T-helper 9 cell (primary cell): ENCODE measurements at regions not wholly inside any gene's neighbourhood (a gene's known extent, or its start where the extent isn't known, plus 50 kb on each side); places are given as distances from the start of the nearest gene placed in this dataset.
"Not testable (repeated sequence)": the region's sequence is repeated elsewhere in the genome, so short reads cannot be mapped to it uniquely, and the experiment has no call there.

ENCODE experiments used
- DNase-seq: peaks from one replicate; pipeline ENCODE4 v3.0.0-alpha.2; 2020

DNA sequence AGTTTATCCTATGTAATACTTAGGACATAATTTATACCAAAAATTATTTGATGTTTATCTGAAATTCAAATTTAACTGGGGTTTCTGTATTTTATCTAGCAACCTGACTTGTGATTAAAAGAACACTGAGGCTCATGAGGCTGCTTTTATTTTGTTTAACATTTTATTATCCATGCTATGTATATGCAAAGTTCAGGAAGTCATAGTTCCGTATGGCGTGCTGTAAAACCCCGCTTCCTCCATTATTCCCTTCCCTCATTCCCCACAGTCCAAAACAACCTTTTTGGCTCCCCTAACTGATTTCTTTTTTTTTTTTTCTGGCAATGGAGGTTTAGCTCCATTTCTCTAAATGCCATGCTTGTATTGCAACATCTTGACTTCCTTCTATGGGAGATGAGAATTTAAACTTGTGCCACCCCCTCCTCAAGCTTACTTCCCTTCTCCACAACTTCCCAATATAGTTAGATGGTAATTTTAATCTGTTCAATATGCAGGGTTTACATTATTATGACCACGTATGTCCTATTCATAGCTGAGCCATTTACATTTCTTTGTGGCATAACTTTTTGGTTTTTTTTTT, 138.0 kb upstream of the DNAH14 start:
- DNase-seq, result no peak

DNA sequence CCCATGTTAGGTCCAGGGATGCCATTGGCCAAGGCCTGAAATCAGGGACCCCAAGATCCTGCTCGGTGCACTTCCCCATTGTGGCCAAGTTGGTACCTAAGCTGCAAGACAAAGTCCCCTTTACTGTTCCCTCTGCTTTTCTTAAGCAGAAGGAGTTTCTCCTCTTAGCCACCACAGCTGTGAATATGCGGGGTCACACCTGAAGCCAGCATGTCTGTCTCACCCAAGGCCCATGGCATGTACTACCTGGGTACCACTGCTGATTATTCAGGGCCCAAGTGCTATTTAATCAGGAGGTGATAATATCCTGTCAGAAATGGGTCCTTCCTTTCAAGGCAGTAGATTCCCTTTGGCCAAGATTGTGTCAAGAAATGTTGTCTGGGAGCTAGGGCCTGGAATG, 133.9 kb upstream of the DNAH14 start:
- no peak for DNase-seq

DNA sequence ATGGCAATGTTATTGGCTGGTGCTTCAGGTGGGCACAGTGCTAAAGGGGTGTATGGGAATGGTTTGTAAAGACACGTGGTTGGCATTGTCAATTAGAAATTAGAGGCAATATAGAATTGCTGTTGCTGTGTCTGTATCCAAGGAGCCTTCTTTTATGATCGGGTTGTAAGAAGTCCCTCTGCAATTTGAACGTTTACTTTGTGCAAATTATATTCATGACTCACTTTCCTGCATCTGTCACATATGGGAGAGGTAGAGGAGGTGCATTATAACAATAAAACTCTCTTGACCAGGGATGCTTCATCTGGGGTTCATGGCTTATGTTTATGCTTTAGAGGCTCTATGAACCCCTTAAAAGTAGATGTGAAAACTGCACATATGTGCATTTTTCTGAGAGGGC, 130.4 kb upstream of the DNAH14 start:
- no peak for DNase-seq

DNA sequence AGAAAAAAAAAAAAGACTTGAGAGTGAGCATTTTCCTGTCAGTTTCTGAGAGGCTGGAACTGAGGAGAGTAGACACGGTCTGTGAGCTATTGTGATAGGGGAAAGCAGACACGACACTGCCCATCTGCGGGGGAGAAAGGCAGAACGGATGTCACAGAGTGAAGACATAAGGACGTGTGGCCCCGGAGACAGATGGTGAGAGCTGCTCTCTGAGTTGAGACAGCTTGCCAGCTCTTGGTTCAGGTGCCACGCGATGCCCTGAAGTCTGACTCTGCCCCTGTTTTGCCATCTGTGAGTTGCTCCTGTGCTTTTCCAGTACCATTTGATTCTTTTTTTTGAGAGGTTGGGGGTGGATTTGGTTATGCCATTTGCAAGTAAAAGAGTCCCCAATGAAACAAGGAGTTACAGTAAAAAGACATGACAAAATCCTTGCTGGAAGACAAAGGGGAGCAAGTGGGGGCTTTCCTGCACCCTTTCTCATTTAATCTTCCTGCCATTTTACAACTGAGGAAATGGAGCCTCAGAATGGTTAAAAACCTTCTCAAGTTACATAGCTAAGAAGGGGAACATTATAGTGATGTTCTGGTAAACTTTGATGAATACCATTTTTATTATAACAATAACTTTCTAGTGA, 128.9 kb upstream of the DNAH14 start:
- DNase-seq, result no peak

DNA sequence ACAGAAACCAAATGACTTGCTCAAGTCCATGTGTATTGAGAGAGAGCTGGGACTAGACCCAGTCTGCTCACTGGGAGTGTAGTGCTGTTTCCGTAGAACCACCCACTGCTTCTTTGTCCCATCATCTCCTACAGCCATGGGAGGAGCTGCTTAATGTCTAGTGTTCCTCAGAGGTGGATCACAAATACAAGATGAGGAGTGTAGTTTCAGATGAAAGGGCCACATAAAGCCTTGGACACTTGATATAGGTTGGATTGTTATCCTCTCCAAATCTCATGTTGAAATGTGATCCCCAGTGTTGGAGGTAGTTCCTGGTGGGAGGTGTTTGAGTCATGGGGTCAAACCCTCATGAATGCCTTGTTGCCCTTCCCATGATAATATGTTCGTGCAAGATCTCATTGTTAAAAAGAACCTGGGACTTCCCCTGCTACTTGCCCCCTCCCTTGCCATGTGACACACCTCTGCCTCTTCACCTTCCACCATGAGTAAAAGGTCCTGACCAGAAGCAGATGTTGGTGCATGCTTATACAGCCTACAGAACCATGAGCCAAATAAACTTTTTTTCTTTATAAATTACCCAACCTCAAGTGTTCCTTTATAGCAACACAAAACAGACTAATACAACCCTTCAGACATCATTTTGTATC, 127.5 kb upstream of the DNAH14 start:
- DNase-seq, result no peak

DNA sequence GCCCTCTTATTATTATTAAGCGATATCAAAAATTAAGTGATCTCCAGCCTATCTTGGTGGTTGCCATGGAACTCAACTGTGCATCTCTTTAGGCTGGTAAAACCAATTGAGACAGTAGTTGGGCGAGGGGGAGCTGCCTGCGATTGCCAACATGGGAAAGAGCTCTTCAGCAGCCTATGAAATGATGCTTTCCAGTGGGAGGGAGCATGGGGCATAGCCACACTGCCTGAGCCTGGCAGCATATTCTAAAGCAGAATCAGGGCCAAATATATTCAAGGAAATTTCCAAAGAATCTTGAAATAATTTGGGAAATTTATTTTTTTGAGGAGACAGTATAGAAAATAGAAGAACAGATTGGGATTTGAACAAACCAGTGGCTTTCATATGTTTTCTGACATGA, 126.9 kb upstream of the DNAH14 start:
- no peak for DNase-seq

DNA sequence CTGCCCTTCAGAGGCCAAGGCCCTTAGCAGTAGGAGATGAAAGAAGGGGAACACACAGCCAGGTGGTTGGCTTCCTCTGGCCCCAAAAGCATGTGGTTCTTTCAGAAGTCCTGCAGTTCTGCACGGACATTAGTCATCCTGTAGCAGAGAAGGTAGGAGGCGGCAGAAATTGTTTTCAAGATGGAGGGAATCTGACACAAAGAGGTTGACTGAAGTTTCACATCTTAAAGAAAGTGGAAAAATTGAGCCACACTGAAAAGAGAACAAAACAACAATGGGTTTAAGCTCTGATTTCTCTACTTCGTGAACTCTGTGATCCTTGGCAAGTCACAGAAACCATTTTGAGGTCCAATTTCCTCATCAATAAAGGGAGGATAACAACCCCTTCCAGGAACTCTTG, 125.3 kb upstream of the DNAH14 start:
- DNase-seq, result no peak

DNA sequence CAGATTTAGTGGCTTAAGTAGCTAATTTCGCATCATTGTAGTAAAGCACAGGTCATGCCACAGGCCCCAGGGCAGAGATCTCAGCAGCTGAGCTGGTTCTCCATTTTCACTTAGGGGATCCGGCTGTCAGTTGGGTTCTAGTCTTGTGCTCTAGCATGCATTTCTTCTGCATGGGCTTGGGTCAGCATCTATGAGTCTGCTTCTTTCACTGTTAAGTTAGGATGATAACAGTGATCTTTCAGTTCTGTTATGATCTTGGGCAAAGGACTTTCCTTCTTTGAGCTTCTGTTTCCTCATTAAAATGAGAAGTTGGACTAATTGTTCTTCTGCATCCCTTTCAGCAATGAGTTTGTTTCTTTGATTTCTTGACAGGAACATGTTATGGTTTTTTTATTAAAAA, 123.6 kb upstream of the DNAH14 start:
- no peak for DNase-seq

DNA sequence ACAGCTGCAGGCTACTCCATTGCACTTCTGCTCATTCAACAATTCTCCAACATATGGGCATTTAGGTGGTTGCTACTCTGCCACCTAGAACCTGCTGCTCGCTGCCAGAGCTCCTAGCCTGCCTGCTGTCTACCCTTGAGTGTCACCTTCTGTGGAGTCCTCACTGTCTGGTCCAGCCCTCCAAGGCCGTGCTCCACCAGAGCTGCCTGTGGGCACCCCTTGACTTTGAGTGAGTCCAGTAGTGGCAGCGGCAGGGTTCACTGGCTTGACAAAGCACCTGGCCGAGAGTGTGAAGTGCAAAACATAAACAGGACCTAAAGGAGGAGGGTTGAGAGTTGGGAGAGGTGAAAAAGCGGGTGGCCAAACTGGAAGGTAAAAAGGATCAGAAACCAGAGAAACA, 120.3 kb upstream of the DNAH14 start:
- DNase-seq, result no peak

DNA sequence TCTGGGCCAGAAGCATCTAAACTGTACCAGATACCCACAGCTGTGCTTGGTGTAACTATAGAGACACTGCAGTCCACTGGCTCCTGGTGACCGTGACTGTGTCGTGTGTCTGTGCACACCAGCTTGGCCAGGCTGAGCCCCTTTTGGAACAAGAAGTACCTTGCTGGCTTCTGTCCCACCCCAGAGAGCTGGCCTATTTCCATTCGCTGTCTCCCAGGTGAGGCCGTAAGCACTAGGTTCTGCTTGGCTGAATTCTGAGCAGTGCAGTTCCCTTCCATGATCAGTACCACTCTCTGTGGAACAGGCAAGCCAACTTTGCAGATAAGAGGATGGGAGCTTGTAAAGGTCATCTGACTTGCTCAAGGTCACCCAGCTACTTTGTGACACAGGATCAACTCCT, 119.9 kb upstream of the DNAH14 start:
- DNase-seq, result no peak

DNA sequence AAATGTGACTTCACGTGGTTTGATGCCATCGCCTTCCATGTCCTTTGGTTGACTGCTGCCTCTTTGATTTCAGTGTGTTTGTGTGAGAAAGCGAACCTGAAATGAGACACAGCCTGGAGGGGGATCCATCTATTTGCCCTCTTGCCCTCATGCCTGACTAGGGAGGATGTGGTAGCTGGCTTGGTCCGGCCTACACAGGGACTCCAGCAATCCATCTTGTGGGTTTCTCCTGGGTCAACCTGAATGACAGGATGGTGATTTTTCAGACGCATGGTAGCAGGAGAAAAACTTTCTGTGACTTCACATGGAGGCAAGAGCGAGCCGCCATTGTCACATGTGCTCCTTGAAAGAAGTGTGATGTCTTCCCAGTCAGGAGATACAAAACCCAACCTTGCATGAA, 117.9 kb upstream of the DNAH14 start:
- no peak for DNase-seq

DNA sequence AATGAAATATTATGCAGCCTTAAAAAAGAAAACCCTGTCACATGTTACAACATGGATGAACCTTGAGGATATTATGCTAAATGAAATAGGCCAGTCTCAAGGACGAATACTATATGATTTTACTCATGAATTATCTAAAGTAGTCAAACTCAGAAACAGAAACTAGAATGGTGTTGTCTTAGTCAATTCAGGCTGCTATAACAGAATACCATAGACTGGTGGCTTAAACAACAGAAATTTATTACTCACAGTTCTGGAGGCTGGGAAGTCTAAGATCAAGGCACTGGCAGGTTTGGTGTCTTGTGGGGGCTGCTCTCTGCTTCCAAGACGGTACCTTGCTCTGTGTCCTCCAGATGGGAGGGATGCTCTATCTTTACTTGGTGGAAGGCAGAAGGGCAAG, 113.8 kb upstream of the DNAH14 start:
- DNase-seq, result no peak

DNA sequence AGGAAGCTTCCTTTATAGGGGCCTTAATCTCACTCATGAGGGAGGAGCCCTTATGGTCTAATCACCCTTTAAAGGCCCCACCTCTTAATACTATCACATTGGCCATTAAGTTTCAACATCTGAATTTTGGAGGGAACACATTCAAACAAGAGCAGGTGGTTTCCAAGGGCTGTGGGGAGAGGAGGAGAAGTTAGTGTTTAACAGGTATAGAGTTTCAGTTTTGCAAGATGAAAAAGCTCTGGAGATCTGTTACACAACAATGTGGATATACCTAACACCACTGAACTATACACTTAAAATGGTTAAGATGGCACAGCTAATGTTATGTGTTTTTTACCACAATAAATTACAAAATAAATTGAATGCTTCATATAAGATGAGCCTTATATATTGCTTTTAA, 113.4 kb upstream of the DNAH14 start:
- no peak for DNase-seq

DNA sequence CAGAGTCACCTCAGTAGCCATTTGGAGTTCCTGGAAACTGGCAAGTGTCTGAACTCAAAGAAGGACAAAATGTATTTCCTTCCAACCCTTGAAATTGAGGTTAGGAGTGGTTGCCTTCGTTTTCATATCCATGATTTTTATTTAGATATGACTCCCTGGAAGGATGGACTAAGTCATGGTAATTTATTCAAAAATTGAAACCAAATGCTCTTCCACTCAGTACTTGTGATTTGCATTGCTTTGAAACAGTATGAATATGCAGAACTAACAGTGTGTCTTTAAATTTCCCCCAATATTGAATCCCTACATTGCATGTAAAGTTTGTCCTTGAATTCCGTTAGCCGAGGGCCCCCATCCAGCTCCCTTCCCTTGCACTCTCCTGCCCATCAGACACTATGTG, 112.1 kb upstream of the DNAH14 start:
- DNase-seq, result no peak

DNA sequence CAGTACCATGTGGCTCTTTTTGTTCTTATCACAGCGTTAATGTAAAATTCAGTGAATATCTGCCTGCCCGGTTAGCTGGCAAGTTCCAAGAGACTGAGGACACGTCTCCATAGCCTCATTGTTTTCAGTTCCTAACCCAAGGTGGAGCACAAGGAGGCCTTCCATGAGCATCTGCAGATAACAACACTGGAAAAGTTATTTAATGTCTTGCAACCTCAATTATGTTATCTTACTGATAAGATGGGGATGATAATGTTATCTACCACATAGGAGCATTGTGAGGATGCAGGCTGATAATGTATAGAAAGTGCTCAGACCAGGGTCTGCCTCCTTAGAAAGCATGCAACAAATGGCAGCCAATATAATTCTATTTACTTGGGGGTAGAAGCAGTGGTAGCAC, 109.6 kb upstream of the DNAH14 start:
- DNase-seq, result no peak

DNA sequence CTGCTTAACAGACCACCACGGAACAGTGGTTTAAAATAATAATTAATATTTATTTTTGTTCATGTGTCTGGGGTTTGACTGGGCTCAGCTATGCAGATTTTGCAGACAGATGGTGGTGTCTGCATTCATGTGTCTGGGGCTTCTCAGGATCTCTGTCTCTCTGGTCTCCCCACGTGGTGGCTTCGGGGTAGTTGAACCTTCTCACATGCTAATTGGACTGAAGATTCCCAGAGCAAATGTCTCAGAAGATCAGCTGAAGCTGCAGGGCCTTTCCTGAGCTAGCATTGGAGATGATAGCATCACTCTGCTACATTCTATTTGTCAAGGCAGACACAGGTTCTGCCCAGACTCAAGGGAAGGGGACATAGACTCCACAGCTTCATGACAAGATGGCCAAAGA, 109.1 kb upstream of the DNAH14 start:
- no peak for DNase-seq

DNA sequence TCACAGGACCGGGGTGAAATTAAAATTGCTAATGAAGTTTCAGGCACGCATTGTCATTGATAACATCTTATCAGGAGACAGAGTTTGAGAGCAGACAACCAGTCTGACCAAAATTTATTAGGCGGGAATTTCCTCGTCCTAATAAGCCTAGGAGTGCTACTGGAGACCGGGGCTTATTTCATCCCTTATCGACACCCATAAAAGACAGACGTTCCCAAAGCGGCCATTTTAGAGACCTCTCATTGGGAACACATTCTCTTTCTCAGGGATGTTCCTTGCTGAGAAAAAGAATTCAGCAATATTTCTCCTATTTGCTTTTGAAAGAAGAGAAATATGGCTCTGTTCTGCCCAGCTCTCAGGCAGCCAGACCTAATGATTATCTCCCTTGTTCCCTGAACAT, 107.7 kb upstream of the DNAH14 start:
- DNase-seq, result not testable (repeated sequence)

DNA sequence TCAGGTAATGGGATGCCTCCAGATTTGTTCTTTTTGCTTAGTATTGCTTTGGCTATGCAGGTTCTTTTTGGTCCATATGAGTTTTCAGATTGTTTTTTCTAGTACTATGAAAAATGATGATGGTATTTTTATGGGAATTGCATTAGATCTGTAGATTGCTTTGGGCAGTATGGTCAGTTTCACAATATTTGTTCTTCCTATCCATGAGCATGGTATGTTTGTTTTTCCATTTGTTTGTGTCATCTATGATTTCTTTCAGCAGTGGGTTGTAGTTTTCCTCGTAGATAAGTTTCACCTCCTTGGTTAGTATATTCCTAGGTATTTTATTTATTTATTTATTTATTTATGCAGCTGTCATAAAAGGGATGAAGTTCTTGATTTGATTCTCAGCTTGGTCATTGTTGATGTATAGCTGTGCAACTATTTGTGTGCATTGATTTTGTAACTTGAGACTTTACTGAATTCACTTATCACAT, 103.9 kb upstream of the DNAH14 start:
- DNase-seq, result no peak

DNA sequence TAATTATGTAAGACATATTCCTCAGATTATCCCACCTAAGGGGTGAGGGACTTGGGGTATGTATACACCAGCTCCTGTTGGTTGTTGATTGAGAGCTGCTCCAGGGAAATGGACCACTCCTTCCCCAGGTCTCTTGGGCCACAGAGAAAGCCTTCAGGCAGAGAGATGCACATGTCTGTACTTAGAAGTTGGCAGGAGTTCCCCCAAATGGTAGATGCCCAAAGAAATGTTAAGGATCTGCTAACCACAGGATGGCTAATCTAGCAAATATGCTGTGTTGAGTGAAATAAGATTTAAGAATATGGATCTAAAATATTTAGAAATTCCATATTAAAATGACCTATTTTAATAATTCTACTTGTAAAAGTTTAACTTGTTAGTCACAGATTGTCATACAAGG, 100.8 kb upstream of the DNAH14 start:
- DNase-seq, result no peak

DNA sequence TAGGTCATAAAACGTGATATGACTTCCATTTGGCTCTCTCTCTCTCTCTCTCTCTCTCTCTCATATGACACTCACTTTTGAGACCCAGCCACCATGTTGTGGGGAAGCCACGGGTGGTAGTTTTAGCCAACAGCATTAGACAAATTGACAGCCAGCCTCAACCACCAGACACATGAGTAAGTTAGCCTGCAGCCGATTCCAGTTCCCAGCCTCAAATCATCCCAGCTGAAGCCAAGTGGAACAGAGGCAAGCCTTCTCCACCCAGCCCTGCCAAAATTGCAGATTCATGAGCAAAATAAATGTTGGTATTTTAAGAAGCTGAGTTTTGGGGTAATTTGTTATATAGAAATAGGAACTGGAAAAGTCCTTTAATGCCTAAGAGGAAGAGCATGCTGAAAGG, 98.0 kb upstream of the DNAH14 start:
- DNase-seq, result no peak

DNA sequence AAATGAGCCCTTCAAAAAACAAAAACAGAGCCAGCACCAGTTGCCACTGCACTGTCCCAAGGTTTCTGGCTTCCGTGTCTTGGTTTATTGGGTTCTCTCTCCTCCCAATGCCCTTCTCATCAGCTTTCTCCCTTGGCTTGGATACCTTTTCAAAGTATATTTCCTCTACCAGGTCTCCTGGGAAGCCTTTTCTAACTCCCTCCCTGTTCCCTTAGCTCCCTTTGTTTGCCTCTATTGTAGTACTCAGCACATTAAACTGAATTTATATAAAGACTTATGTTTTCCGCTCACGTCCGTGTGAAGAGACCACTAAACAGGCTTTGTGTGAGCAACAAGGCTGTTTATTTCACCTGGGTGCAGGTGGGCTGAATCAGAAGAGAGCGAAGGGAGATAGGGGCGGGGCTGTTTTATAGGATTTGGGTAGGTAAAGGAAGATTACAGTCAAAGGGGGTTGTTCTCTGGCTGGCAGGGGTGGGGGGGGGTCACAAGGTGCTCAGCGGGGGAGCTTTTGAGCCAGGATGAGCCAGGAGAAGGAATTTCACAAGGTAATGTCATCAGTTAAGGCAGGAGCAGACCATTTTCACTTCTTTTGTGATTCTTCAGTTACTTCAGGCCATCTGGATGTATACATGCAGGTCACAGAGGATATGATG, 89.7 kb upstream of the DNAH14 start:
- not testable (repeated sequence) for DNase-seq

DNA sequence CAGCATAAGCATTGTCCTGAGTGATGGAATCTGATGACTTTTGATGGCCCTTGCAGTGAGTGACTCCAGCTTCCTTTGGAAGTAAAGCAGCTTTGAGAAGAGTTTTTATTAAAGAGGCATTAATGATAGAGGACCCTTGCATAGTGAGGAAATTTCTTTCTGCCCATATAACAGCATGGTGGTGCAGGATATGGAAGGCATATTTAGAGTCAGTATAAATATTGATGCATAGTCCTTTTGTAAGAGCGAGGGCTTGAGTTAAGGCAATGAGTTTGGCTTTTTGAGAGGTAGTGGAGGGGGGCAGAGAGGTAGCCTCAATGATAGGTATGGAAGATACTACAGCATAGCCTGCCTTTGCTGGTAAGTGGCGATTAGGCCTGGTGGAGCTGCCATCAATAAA, 87.7 kb upstream of the DNAH14 start:
- not testable (repeated sequence) for DNase-seq

DNA sequence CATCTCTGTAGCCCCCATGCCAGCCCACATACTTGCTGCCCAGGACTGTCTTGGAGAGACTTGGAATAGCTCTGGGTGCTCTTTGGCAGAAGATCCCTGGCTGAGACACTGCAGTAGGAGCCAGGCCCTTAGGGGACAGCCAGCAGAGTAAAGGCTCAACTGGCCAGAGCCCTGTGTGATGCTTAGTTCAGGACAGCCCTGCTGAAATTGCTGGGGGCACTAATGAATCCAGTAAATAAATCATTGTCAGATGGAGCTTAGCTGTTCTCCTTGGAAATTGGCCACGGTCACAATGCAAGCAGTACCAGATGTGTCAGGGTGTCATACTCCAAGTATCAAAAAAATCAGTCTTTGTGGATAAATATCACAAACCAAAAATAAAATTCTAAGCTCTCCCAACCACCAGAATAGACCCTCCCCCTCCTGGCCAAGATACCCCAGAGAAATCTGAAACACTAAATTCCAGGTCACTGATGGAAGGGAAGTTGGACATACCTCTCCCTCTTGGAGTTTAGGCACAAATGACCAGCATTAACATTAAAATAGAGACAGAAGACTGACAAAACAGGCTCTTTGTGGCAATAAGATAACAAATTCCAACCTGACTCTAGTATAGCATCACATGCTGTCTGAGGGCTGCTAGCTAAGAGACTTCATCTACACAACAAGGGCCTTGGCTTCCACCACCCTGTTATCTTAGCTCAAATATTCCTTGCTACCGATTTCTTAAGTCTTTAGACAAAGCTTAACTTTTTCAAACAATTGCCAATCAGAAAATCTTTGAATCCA, 83.2 kb upstream of the DNAH14 start:
- no peak for DNase-seq
